Putamen (tissue), 1 donor: ENCODE measurements at regions not wholly inside any gene's neighbourhood (a gene's known extent, or its start where the extent isn't known, plus 50 kb on each side); places are given as distances from the start of the nearest gene placed in this dataset.

Source experiments
- DNase-seq: peaks from one replicate; pipeline ENCODE4 v3.0.0-alpha.2; 2016; ENCODE audit warnings: low spot score

DNA sequence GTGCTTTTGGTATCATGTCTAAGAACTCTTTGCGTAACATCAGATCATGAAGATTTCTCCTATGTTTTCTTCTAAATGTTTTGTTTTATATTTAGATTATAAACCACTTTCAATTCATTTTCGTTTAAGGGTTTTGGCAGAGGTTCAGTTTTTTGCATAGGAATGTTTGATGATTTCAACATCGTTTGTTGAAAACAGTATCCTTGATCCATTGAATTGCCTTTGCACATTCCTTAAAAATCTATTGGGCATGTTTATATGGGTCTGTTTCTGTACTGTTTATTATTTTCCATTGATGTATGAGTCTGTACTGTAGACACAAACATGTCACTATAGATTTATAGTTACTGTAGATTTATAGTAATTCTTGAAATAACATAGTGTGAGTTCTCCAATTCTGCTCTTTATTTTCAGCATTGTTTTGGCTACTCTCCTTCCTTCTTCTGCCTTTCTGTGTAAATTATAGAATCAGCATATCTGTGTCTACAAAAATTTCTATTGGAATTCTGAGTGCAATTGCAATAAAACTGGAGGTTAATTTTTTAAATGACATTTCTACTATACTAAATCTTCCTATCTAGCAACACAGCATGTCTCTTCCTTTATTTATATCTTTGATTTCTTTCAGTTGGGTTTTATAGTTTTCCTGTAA lies 374.0 kb downstream of the SV2B start:
- no peak for DNase-seq

DNA sequence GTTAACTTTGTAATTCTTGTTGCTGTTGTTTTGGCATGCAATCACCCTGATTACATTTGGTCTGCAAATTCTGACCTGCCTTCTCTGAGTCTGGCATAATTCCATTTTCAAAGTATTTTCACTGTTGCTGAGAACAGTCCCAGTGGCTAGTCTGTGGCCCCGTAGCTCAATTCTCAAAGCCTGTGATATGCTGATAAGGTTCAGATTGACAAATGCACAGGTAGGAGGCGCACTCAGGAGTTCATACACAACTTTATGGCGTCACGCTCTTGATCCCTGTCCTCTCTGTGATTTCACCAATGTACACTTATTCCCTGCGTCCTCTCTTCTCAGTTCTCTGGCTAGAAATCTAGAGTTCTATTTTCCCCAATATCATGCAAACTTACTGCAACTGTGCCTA lies 376.6 kb upstream of the SLCO3A1 start:
- no peak for DNase-seq

DNA sequence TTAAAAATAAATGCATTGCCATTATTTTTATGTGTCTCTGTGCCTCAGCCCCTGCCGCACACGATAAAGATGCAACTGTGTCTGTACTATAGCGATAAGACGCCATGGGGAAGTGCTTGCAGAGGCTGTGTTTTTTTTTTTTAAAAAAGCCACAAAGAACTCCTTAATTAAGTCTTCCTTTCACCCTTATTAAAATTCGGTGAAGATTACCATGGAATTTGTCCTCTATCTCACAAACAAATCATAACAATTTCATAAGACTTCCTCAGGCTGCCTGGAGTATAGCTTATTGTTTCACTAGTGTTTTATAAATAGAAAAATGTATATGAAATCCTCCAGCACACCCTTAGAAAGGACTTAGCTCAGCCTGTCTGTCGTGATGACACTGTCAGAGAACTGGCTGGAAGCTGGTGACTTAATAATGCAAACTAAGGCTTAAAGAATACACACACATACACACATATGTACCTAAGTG lies 374.8 kb upstream of the SLCO3A1 start:
- no peak for DNase-seq

DNA sequence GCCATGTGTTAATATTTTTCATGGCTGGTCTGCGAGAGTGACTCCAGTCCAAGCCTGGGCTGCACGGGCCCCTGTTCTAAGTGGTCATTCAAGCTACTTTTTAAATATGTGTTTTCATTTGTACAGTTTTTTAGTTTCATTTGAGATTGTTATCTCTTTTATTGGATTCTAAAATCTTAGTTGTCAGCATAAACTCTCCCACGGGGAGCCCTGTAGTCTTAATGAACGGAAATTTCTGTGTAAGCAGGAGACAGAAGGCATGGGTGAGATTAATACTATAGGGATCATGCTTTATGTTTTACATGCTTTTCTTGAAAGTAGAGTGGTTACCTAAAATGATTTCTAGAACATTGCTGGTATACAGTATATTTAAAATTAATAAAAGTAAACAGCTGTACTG lies 373.1 kb upstream of the SLCO3A1 start:
- DNase-seq, result no peak

DNA sequence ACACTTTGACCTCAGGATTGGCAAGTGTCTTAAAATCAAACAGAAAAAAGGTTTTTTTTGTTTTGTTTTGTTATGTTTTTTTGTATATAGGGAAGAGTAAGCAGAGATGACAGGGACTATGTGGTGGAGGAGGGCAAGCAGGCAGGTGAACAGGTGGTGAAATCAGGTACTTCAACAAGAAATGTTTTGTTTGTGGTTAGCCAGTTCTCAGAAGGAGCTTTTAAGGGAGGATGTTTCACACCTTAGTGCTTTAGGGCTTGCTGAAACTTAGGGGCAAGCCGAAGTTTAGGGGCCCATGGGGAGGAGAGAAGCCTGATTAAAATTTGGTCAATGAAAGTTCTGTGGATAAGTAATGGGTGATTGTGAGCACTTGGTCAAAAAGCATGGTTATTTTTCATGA lies 370.7 kb upstream of the SLCO3A1 start:
- DNase-seq, result no peak

DNA sequence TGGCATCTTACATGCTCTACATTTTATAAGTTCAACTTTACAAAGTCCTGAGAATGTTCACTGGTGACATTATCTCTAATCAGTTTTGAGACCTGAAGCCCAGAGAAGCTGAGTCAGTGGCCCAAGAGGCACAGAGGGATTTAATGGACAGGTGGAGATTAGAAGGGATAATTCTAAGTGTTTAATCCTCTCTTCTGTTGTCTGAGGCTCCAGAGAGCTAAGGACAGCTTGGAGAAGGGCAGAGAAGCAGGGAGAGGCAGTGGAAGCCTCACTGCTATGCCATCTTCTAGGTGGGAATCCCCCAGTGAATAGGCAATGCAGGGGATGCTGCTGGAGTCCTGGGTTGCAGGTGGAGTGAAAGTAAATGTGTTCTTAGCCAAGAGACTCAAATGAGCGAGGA lies 369.4 kb upstream of the SLCO3A1 start:
- no peak for DNase-seq

DNA sequence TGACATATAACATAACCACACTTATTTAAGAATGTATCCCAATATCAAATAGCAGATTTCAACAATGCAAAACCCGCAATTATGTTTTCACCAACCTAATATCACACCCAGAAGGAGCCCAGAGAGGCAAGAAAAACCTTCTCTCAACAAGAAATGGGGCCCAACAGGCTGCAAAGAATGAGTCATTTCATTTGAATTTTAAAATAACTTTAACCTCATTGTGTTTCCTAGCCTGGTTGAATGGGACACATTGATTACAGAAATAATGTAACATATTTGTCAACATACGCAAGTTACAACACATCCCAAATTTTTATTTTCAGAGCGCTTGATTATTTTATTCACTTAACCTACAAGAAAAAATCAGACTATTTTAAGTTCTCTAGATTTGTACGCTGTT lies 365.1 kb upstream of the SLCO3A1 start:
- DNase-seq, result no peak

DNA sequence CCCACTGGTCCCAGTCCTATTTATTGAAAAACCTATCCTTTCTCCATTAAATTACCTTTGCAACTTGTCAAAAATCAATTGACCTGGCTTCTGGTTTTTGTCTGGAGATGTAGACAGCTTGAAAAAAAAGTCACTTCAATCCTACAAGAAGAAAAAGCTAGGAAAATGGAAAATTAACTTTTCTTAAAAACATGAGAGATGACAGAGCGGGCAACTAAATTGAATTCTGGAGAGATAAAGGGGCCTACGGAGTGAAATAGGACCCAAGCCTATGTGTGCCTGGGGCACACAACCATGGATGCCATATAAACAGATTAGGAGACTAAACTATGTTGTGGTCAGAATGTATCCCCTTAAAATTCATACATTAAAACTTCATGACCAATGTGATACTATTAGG lies 363.3 kb upstream of the SLCO3A1 start:
- DNase-seq, result no peak

DNA sequence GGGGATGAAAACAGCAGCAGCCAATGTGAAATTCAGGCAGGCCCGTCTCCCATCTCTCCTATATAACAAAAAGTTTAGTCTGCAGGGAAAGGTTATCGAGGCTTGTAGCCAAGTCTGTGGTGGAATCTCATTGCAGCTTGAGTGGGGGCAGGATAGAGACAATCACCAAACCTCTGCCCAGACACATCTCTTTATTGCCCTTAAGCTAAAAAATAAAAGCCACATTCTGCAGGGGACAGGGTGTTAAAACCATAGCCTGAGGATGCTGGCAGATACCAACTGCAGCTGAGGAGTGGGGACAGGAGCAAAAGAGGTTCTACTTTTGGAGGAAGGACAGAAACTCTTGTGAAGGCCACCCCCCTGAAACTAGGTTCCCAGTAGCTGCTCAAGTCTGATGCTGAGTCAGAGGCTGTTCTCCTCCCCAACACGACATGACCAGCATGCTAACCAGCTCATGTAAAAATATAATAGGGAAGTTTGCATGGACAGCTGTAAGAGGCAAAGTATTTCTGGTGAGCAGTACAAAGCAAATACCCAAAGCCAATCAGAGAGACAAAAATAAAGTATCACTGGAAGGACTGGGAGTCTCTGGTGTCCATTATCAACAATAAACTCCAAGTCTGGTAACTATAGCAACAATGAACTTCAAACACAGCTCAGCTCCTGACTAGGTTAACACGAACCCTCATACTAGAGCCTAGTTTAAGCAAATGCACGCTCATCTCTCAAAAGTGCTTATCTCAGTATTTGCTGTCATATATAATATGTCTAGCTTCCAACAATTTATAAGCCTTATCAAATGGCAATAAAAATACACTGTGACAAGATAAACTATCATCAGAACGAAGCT lies 362.2 kb upstream of the SLCO3A1 start:
- no peak for DNase-seq

DNA sequence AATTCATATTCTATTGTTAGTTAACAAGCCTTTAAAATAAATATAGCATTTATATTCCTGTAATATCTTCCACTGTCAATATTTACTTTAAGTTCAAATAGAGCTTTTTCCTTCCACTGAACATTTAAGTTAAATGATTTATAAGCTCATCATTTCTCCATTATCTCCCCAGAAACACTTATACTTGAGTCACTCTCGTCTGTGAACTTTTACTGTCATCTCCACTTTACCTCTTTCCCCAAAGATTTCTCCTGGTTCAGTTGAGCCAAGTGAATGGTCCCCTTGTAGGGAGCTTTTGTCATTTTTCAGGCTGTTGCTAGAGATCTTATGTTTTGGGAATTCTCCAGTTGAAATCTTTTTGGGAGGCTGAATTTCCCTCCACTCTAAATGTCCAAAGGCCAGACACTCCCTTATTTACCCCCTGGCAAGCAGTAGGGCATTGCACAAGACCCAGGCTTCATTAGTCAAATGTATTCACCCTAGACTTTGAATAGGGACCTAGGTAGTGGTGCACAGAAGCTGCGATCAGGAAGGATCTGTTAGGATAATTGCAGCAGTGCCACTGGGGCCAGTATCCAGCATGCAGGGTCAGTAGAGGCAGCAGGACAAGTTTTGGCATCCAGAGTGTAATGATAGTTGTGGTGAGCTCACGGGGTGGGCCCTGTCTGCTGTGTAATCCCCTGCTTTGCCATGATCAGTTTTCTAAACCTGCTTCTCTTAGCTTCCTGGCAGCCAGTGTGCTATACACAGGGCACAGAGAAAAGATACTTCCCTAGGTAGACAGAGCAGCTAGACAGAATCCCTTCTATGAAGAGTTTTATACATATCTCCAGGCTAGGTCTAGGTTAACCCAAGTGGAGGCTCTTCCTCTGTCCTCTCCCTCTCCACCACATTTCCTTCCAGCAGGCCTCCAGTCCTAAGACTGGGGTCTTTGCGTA lies 356.5 kb upstream of the SLCO3A1 start:
- DNase-seq, result no peak

DNA sequence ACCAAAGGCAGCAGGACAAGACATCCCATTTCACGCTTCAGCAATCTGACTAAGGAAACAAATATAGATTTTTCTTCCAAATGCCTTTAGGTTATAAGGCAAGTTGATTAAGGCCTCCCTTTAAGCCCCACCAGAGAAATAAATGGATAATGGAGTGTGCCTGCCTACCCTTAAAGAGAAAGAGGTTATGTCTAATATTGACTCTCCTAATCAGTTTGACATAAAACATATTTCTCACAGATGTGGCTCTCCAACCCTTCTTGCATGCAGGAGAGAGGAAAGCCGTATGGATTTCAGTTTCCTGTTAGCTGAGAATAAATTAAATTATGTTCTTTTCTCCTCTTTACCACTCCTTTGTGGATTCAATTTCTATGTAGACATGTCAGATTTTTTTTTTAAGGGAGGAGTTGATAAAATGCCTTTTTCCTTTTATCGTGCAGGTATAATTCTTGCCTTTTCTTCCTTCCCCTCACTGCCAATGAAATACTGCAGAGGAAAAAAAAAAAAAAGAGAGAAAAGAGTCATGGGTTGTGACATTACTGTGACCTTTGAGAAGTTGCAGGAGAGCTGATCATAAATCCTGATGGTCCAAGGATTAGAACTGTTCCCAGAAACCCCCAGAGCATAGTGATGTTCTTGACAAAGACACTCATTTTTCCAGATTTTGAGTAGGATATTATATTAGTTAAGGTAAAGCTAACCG lies 355.3 kb upstream of the SLCO3A1 start:
- no peak for DNase-seq

DNA sequence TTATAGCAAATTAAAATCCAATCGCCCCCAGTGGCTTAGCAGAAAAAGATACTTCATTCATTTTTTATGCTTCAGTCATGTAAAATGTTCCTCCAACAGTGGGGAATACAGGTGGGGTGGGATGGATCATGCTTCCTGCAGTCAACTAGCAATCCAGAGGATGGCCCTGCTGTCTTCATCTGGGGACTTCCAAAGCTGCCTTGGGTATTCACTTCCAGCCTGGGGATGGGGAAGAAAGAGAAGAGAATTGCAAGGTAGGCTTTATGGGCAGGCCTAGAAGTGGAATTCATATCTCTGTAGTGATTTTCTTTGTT lies 354.8 kb upstream of the SLCO3A1 start:
- no peak for DNase-seq

DNA sequence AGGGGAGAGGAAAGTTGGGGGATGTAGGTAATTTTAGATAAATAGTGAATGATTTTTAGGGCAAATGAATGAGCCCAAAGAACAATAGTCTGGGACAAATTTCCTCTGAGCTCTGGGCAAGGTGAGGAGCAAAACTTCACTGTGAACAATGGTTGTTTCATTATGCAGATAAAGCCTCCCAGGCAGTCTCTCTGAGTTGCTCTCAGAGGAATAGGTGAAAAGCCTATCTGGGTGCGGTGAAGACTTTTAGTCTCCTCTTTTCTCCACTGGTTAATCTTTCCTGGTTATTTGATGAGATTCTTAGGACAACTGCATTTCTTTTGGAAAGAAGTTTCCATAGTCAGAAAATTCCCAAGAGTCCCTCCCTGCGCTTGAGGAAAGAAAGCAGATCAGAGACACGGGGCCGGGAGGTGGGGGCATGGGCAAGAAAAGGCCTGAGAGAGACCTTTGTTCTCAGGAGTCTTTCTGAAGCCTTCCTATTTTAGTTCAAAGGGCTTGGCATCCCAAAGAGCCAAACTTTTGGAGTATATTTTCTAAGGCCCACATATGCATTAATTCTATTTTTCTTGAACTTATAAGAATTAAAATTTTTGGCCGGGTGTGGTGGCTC lies 353.6 kb upstream of the SLCO3A1 start:
- DNase-seq, result no peak

DNA sequence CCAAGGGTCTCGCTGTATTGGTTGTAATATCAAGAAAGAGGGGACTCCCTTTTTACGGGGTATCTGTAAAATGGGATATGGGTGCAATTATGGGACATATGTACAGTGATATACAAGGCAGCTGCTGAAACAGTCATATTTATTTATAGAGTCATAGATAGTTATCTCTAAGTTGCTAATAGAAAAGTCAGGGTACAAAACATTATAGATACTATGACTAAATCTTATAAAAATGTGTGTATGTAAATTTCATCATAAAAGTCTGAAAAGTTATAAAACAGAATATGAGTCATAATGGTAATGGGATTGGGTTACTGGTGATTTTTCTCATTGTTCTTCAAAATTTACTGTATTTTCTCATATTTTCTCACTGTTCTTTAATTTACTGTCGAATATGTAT lies 344.9 kb upstream of the SLCO3A1 start:
- no peak for DNase-seq

DNA sequence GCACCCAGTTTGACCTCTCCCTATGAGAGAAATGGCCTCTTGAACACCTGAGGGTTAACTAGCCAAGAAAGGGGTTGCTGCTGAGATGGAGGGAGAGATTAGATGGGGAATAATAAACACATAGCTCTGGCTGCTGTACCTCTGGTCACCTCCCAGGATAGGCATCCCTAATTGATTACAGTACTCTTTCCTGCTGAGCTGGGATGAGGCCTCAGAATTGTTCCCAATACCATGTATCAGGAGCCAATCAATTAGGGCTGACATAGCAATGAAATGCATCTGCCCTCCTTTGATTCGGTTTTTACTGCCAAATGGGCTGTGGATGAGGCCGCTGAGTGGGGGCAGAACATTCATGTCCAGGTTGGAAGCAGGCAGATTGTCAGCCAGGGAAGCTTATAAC lies 339.4 kb upstream of the SLCO3A1 start:
- no peak for DNase-seq

DNA sequence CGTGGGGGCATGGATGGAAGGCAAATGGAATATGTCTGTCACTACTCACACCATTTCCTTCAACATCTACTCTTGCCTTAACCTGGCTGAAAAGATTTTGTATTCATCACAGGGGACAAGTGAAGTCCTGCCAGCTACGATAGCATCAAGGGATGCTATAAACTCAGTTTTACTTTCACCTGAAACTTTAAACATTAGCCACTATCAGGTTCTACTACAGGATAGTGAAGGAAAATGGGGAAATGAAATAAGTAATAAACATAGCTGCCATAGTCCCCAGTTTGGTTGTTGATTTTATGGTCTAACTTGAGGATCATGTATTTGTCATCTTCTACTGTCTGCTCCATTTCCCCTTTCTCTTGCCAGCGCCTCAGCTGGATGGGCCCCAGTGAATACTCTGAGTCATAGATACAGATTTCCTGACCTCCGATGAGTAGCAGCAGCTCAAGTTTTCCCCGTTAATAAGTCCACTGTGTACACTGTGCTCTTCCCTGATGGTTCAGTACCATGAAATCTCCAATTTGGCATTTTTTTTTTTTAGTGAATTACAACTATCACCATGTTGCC lies 338.2 kb upstream of the SLCO3A1 start:
- no peak for DNase-seq

DNA sequence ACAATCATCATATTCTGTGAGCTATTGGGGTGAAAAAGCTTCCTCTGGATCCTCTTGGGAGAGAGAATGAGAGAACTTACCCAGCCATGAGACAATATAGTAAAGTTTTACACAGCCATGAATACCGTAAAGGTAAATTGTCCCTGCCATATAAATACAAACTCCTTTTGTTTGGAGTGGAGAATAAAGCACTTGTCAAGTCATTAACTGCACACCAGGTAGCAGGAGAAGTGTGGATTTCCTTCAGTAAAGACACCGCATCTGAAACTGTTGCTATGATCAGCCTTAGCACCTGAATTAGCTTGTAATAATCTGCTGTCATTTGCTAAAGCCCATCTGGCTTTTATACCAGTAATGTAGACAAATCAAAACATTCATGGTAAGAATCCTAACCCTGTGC lies 336.6 kb upstream of the SLCO3A1 start:
- no peak for DNase-seq

DNA sequence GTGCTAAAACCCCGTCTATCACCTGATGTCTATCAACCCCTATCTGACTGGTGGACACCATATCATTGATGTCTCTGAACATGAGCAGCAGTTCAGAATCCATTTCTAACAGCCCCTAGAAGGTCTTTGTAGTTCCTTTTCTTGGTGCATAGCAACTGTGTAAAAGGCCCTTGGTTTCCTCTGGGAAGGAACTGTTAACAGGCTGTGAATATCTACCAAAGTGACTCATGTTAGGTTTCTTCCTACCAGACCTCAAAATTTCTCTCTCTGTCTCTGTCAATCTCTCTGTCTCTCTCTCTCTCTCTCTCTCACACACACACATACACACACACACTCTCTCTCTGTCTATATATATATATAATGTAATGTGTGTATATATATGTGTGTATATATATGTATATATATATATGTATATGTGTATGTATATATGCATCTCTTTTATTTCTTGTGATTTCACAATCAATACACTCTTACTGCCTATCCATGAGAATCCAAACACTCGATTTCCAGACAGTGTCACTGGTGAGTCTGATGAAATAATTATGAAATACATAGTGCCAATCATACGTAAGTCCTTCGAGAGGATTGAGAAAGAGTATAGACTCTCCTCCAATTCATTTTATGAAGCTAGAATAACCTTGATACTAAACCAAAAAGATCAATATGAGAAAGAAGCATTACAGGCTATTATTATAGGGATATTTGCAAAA lies 335.9 kb upstream of the SLCO3A1 start:
- DNase-seq, result no peak

DNA sequence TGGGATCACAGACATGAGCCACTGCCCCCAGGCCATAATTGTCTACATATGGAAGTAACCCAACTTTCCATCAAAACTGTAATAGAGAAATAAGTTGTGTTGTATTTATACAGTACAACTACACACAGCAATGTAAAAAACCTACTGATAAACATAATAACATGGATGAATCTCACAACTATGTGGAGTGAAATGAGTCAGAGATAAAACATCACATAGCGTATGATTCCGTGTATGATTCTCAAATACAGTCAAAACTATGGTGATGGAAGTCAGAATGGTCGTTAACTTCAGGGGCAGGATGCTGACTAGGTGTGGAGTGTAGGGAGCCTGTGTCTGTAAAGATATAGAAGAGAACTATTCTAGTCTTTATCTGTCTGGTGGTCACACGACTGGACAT lies 332.7 kb upstream of the SLCO3A1 start:
- DNase-seq, result no peak

DNA sequence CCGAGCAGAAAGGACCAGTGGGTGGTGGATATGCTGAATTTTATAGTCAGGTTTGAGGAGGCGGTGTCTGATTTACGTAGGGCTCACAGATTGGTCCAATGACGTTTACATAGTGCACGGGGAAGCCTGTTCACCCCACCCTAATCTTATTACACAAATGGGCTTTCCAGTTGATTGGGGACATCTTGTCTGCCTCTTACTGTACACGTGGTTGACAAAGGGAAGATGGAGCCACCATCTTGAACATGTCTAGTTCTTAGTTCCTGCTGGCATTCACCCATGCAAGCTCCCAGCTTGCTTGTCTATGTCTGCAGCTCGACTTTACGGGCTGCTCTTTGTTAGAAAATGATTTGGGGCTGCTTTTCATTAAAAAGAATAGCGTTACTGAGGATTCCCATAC lies 332.0 kb upstream of the SLCO3A1 start:
- no peak for DNase-seq

DNA sequence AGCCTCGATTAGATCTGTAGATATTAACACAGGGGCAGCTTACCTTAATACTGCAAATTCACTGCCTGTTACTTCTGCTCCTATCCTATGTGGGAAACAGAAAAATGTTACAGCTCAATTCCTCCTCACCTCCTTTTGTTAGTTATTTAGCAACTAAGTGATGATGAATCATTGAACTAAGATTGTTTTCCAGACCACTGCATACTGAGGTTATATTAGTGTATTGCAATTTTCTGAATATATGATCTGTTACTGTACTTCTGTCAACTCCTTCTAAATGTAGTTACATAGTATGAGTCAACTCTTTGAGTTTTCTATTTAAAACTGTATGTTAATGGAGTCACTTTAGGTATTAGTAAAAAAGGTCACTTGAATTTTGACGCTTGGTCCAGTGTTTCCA lies 331.5 kb upstream of the SLCO3A1 start:
- DNase-seq, result no peak
